Activated CD8-positive, alpha-beta memory T cell treated with anti-CD3 and anti-CD28 coated beads for 4 hours (primary cell): ENCODE measurements at regions not wholly inside any gene's neighbourhood (a gene's known extent, or its start where the extent isn't known, plus 50 kb on each side); places are given as distances from the start of the nearest gene placed in this dataset.

Experiments used
- DNase-seq, 2 donors: peaks; one replicate each; pipeline ENCODE4 v3.0.0-alpha.2; 2020; ENCODE audit warnings: low read depth in 2 of 2

GRCh38 chr5:8322484-8322883 is 453.5 kb downstream of the MTRR start:
- no peak for DNase-seq

- DNase-seq, result no peak
Observed at GRCh38 chr5:8327016-8327415, 458.1 kb downstream of the MTRR start.

- DNase-seq, result no peak
Observed at GRCh38 chr5:8329773-8330172, 460.8 kb downstream of the MTRR start.

GRCh38 chr5:8332666-8333445 is 463.9 kb downstream of the MTRR start:
- DNase-seq, result no peak

GRCh38 chr5:8333485-8333884 is 464.5 kb downstream of the MTRR start:
- DNase-seq, result no peak

- DNase-seq, result no peak
Observed at GRCh38 chr5:8333977-8334376, 465.0 kb downstream of the MTRR start.

- DNase-seq, result no peak
Observed at GRCh38 chr5:8340261-8340660, 471.3 kb downstream of the MTRR start.

- no peak for DNase-seq
Observed at GRCh38 chr5:8340739-8341344, 471.9 kb downstream of the MTRR start.

- no peak for DNase-seq
Observed at GRCh38 chr5:8341406-8341805, 472.5 kb downstream of the MTRR start.

- DNase-seq, result no peak
Observed at GRCh38 chr5:8347984-8348383, 479.0 kb downstream of the MTRR start.

GRCh38 chr5:8349855-8350254 is 480.9 kb downstream of the MTRR start:
- DNase-seq, result no peak

- DNase-seq, result no peak
Observed at GRCh38 chr5:8350644-8351339, 481.8 kb downstream of the MTRR start.

GRCh38 chr5:8355981-8356380 is 487.0 kb downstream of the MTRR start:
- DNase-seq, result no peak

GRCh38 chr5:8360012-8360411 is 491.1 kb downstream of the MTRR start:
- DNase-seq, result no peak

- no peak for DNase-seq
Observed at GRCh38 chr5:8362495-8362894, 493.5 kb downstream of the MTRR start.

GRCh38 chr5:8363138-8363537 is 494.2 kb downstream of the MTRR start:
- DNase-seq, result no peak

- DNase-seq, result no peak
Observed at GRCh38 chr5:8366266-8366665, 497.3 kb downstream of the MTRR start.

- DNase-seq, result no peak
Observed at GRCh38 chr5:8376478-8376877, 507.5 kb downstream of the MTRR start.

GRCh38 chr5:8381972-8382371 is 513.0 kb downstream of the MTRR start:
- DNase-seq, result no peak

- no peak for DNase-seq
Observed at GRCh38 chr5:8382456-8382855, 513.5 kb downstream of the MTRR start.

- DNase-seq, result no peak
Observed at GRCh38 chr5:8383616-8384015, 514.7 kb downstream of the MTRR start.

GRCh38 chr5:8386719-8387288 is 517.9 kb downstream of the MTRR start:
- DNase-seq, result no peak

- no peak for DNase-seq
Observed at GRCh38 chr5:8391911-8392310, 523.0 kb downstream of the MTRR start.
